ENCODE measurements at regions not wholly inside any gene's neighbourhood (a gene's known extent, or its start where the extent isn't known, plus 50 kb on each side); places are given as distances from the start of the nearest gene placed in this dataset.

DNA sequence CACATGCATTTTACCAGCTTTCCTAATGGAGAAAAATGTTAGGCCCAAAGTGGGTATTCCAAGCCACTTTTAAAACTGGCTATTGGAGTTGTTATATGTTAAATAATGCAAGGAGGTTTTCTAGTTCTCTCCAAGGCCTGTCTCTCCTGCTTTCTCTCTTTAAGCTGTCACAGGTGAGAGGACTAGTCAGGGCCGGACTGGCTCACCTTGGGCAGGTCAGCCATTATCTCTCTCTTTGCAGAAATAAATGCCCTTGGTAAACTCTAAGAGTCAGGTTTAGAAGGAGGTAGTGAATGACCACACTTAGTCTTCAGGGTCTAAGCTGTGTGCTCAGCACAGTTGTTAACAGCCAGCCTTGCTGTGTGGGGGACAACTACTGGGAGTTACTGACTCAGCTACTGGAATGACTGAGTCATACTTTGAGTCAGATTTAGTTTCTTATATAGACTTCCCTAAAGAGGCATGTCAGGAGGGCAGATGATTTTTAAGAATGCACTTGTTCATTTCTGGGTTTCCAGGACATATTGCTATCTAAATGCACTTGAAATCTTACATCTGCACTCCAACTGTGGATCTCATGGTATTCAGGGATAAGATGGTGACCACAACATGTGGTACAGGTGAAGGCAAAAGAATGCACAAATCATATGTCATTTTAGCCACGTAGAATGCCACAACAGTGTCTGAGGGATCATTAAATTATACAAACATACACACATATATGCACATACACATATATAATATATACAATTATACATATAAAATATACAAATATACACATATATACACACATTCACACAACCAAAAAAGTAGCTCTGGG lies 719.4 kb downstream of the EPM2A start:
- H3K4me3 ChIP-seq (ENCODE audit: low read depth, low read length): no peak overlapping the region
- peak; percentile 87 for DNase-seq (ENCODE audit: low read depth)
- no peak for TF ChIP-seq CTCF (IDR thresholded peaks at IDR 0.05; ENCODE audit: insufficient read depth, low read length)

GRCh38 chr6:145017051-145017450 lies 718.3 kb downstream of the EPM2A start:
- DNase-seq (ENCODE audit: low read depth): no peak
- TF ChIP-seq CTCF (IDR thresholded peaks at IDR 0.05; ENCODE audit: insufficient read depth, low read length): no peak
- H3K4me3 ChIP-seq (ENCODE audit: low read depth, low read length): no peak overlapping the region

GRCh38 chr6:145017516-145017915 lies 717.8 kb downstream of the EPM2A start:
- TF ChIP-seq CTCF (IDR thresholded peaks at IDR 0.05; ENCODE audit: insufficient read depth, low read length): no peak
- no peak for DNase-seq (ENCODE audit: low read depth)
- no peak overlapping the region for H3K4me3 ChIP-seq (ENCODE audit: low read depth, low read length)

- no peak overlapping the region for H3K4me3 ChIP-seq (ENCODE audit: low read depth, low read length)
- no peak for DNase-seq (ENCODE audit: low read depth)
- no peak for TF ChIP-seq CTCF (IDR thresholded peaks at IDR 0.05; ENCODE audit: insufficient read depth, low read length)
These were observed 717.3 kb downstream of the EPM2A start for GRCh38 chr6:145018027-145018426.

DNA sequence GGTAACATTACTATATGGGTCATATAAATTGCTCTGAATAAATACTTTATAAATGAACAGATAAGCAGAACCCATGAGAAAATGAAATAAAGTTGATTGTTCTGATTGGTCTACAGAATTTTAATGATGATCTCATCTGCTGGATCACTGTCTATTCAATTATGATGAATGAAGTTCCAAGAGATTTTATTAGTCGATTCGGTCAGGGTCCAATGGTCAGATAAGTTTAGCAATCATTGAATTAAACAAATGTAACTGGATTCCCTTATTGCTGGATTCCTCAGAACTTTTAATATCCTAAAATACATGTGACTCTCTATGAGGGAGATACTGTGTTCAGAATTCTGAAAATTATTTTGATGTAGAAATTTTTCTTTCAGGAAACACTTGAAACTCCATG lies 715.2 kb downstream of the EPM2A start:
- TF ChIP-seq CTCF (IDR thresholded peaks at IDR 0.05; ENCODE audit: insufficient read depth, low read length): no peak
- DNase-seq (ENCODE audit: low read depth): no peak
- H3K4me3 ChIP-seq (ENCODE audit: low read depth, low read length): no peak overlapping the region

- TF ChIP-seq CTCF (IDR thresholded peaks at IDR 0.05; ENCODE audit: insufficient read depth, low read length): no peak
- H3K4me3 ChIP-seq (ENCODE audit: low read depth, low read length): no peak overlapping the region
- no peak for DNase-seq (ENCODE audit: low read depth)
These were observed 714.8 kb downstream of the EPM2A start for GRCh38 chr6:145020543-145020942.

Data from fibroblast of the aortic adventitia (primary cell).